ENCODE measurements at regions not wholly inside any gene's neighbourhood (a gene's known extent, or its start where the extent isn't known, plus 50 kb on each side); places are given as distances from the start of the nearest gene placed in this dataset.

- FAIRE-seq (no peak), DNase-seq (ENCODE audit: low spot score) (no peak)
These were observed 55.4 kb downstream of the XCL1 start for GRCh38 chr1:168631671-168632400.

- DNase-seq (ENCODE audit: low spot score) (no peak), FAIRE-seq (no peak)
These were observed 58.6 kb downstream of the XCL1 start for GRCh38 chr1:168634951-168635532.

- FAIRE-seq: peak; percentile 44
- DNase-seq (ENCODE audit: low spot score): no peak
These were observed 59.8 kb downstream of the XCL1 start for GRCh38 chr1:168636200-168636599.

GRCh38 chr1:168636642-168637111 is 60.3 kb downstream of the XCL1 start:
- peak; percentile 9 for DNase-seq (ENCODE audit: low spot score)

GRCh38 chr1:168637350-168637991 is 61.1 kb downstream of the XCL1 start:
- no peak for FAIRE-seq
- peak; percentile 27 for DNase-seq (ENCODE audit: low spot score)

More at GRCh38 chr1:168636642-168637111, 60.3 kb downstream of the XCL1 start:
- no peak for FAIRE-seq

- DNase-seq (ENCODE audit: low spot score): no peak
- FAIRE-seq: no peak
These were observed 62.5 kb downstream of the XCL1 start for GRCh38 chr1:168638884-168639283.

GRCh38 chr1:168640182-168640581 is 63.8 kb downstream of the XCL1 start:
- DNase-seq (ENCODE audit: low spot score): no peak
- FAIRE-seq: no peak

- FAIRE-seq (no peak), DNase-seq (ENCODE audit: low spot score) (no peak)
These were observed 64.4 kb downstream of the XCL1 start for GRCh38 chr1:168640836-168641235.

GRCh38 chr1:168643152-168643551 is 66.7 kb downstream of the XCL1 start:
- FAIRE-seq (peak; percentile 92), DNase-seq (ENCODE audit: low spot score) (peak; percentile 87)
